Vagina (tissue), 2 donors: ENCODE measurements at regions not wholly inside any gene's neighbourhood (a gene's known extent, or its start where the extent isn't known, plus 50 kb on each side); places are given as distances from the start of the nearest gene placed in this dataset.
A peak's percentile ranks its signal among the peaks of the same experiment; 100 is the strongest.

Experiments
- DNase-seq, 2 donors: peaks; one replicate each; pipeline ENCODE4 v3.0.0-alpha.2; 2017; ENCODE audit errors: extremely low spot score in 2 of 2
- H3K27ac ChIP-seq: fragments of 200-600 bp; sonication (generic); one replicate; pipeline ENCODE4 v1.5.1; 2019
- H3K27me3 ChIP-seq: fragments of 200-600 bp; sonication (generic); one replicate; pipeline ENCODE4 v1.5.1; 2019
- H3K36me3 ChIP-seq, 2 donors: fragments of 200-600 bp; sonication (generic); one replicate each; pipeline ENCODE4 v1.5.1; 2017 to 2019
- H3K4me1 ChIP-seq: fragments of 200-600 bp; sonication (generic); one replicate; pipeline ENCODE4 v1.5.1; 2019
- H3K4me3 ChIP-seq, 2 donors: fragments of 200-600 bp; sonication (generic); 1 replicate in 1 of 2; 2 replicates in 1 of 2; pipeline ENCODE4 v1.5.1; 2016 to 2019
- H3K9me3 ChIP-seq: fragments of 200-600 bp; sonication (generic); one replicate; pipeline ENCODE4 v1.5.1; 2019
- POLR2A ChIP-seq, 2 donors: fragments of 450-650 bp; IDR thresholded peaks; one replicate each; pipeline ENCODE4 v1.6.1; 2017; ENCODE audit warnings: antibody characterized with exemption in 2 of 2, mild to moderate bottlenecking in 2 of 2, moderate library complexity in 2 of 2
- POLR2AphosphoS5 ChIP-seq, 2 donors: sonication (generic); formaldehyde crosslinking; IDR thresholded peaks; one replicate each; pipeline ENCODE4 v1.9.0; 2017; ENCODE audit warnings: antibody characterized with exemption in 2 of 2, mild to moderate bottlenecking in 2 of 2, low read depth in 1 of 2; ENCODE audit not compliant: insufficient read depth in 1 of 2
- intact Hi-C: fragments of 100-400 bp; cut with DNase I; formaldehyde crosslinking; loops from one replicate; pipeline ENCODE4 v1.15.1; 2023
- TF ChIP-seq, protein P1 (sequence below), 3 experiments: fragments of 450-650 bp in 2 of 3; fragments of 200-600 bp in 1 of 3; sonication (generic) in 1 of 3; IDR thresholded peaks; one replicate each; pipeline ENCODE4 v1.5.1; 2017 to 2019; ENCODE audit warnings: antibody characterized with exemption in 3 of 3, mild to moderate bottlenecking in 2 of 3, moderate library complexity in 2 of 3

GRCh38 chr9:38316166-38316780 lies 76.2 kb upstream of the ALDH1B1 start:
- Histone ChIP-seq H3K36me3 (no peaks in the 10 kb centered on the region), H3K27ac (no peak overlapping the region), H3K4me1 (peaks cover 11% of the 10 kb centered on the region), H3K4me3 (no peak overlapping the region), H3K9me3 (no peaks in the 10 kb centered on the region), H3K27me3 (no peaks in the 10 kb centered on the region)
- peak; percentile 86 to 89 for DNase-seq
- TF ChIP-seq POLR2AphosphoS5 (IDR thresholded peaks at IDR 0.05; ENCODE audit: insufficient read depth in 1 of 2, low read depth in 1 of 2) = no peak
- TF ChIP-seq POLR2A (IDR thresholded peaks at IDR 0.05) = no peak
- TF ChIP-seq, protein P1, sequence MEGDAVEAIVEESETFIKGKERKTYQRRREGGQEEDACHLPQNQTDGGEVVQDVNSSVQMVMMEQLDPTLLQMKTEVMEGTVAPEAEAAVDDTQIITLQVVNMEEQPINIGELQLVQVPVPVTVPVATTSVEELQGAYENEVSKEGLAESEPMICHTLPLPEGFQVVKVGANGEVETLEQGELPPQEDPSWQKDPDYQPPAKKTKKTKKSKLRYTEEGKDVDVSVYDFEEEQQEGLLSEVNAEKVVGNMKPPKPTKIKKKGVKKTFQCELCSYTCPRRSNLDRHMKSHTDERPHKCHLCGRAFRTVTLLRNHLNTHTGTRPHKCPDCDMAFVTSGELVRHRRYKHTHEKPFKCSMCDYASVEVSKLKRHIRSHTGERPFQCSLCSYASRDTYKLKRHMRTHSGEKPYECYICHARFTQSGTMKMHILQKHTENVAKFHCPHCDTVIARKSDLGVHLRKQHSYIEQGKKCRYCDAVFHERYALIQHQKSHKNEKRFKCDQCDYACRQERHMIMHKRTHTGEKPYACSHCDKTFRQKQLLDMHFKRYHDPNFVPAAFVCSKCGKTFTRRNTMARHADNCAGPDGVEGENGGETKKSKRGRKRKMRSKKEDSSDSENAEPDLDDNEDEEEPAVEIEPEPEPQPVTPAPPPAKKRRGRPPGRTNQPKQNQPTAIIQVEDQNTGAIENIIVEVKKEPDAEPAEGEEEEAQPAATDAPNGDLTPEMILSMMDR (IDR thresholded peaks at IDR 0.05) = no peak
- intact Hi-C loops = no loop called here

GRCh38 chr9:38315085-38315595 lies 77.4 kb upstream of the ALDH1B1 start:
- DNase-seq = peak in 1 of 2 donors; percentile 64
- H3K27me3 ChIP-seq = no peaks in the 10 kb centered on the region
- intact Hi-C loops = no loop called here

DNA sequence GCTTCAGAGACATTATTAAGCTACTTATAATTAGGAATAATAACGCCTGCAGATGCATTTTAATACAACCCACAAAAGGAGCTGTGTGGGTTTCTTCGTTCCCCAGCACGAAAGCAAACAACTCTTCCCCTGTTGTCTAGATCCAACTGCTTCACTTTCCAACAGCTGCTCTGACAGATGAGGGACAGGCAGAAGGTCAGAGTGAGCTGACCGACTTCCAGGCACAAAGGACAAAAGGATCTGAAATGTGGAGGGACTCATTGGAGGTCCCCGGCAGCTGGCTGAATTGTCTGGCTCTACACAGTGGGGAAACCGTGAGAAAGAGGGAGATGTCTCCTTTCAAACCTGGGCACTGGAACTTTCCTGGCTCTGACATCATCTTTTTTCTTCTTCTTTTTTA lies 79.1 kb upstream of the ALDH1B1 start:
- no peak overlapping the region for H3K4me3 ChIP-seq
- TF ChIP-seq POLR2AphosphoS5 (IDR thresholded peaks at IDR 0.05; ENCODE audit: insufficient read depth in 1 of 2, low read depth in 1 of 2) = no peak
- TF ChIP-seq, protein P1 (IDR thresholded peaks at IDR 0.05) = no peak
- H3K9me3 ChIP-seq = no peaks in the 10 kb centered on the region
- H3K4me1 ChIP-seq = peaks cover 9% of the 10 kb centered on the region
- intact Hi-C loops = no loop called here
- no peaks in the 10 kb centered on the region for H3K27me3 ChIP-seq
- H3K27ac ChIP-seq = no peak overlapping the region
- no peaks in the 10 kb centered on the region for H3K36me3 ChIP-seq
- peak; percentile 19 to 56 for DNase-seq

More at GRCh38 chr9:38315085-38315595, 77.4 kb upstream of the ALDH1B1 start:
- H3K27ac ChIP-seq = no peak overlapping the region
- no peak overlapping the region for H3K4me3 ChIP-seq
- no peaks in the 10 kb centered on the region for H3K36me3 ChIP-seq
- H3K4me1 ChIP-seq = peaks cover 13% of the 10 kb centered on the region
- TF ChIP-seq, protein P1 (IDR thresholded peaks at IDR 0.05) = no peak
- TF ChIP-seq POLR2AphosphoS5 (IDR thresholded peaks at IDR 0.05; ENCODE audit: insufficient read depth in 1 of 2, low read depth in 1 of 2) (no peak), POLR2A (IDR thresholded peaks at IDR 0.05) (no peak)
- no peaks in the 10 kb centered on the region for H3K9me3 ChIP-seq

DNA sequence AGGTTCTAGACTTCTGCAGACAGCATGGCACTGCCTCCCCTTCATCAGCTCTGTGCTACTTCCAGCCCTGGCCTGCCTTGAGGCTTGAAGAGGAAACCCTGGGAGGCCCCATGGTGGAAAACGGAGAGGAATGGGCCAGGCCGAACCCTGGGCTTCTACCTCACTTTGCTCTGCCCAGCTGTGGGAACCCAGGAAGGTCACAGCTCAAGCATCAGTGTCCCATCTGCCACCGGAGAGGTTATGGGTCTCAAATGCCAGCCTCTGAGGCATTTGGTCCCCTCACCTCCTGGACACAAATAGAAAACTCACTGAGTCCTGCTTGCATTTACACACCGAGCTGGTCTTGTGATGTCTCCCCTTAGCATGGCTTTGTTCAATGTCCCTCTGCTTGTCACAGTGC lies 80.1 kb upstream of the ALDH1B1 start:
- Histone ChIP-seq H3K9me3 (no peaks in the 10 kb centered on the region), H3K4me1 (peaks cover 9% of the 10 kb centered on the region), H3K27ac (no peak overlapping the region), H3K4me3 (no peak overlapping the region), H3K36me3 (no peaks in the 10 kb centered on the region), H3K27me3 (no peaks in the 10 kb centered on the region)
- TF ChIP-seq POLR2A (IDR thresholded peaks at IDR 0.05) = no peak
- TF ChIP-seq POLR2AphosphoS5 (IDR thresholded peaks at IDR 0.05; ENCODE audit: insufficient read depth in 1 of 2, low read depth in 1 of 2) = no peak
- TF ChIP-seq, protein P1 (IDR thresholded peaks at IDR 0.05) = no peak
- intact Hi-C loops = no loop called here
- peak in 1 of 2 donors; percentile 77 for DNase-seq
